Epithelial cell of prostate (primary cell): ENCODE measurements at regions not wholly inside any gene's neighbourhood (a gene's known extent, or its start where the extent isn't known, plus 50 kb on each side); places are given as distances from the start of the nearest gene placed in this dataset.

Experiments
- DNase-seq: peaks from one replicate; pipeline ENCODE4 v3.0.0-alpha.2; 2011; ENCODE audit warnings: low read depth, low spot score
- H3K27ac ChIP-seq: fragments of 450-650 bp; 2 replicates; pipeline ENCODE4 v1.5.1; 2017; ENCODE audit warnings: mild to moderate bottlenecking

DNA sequence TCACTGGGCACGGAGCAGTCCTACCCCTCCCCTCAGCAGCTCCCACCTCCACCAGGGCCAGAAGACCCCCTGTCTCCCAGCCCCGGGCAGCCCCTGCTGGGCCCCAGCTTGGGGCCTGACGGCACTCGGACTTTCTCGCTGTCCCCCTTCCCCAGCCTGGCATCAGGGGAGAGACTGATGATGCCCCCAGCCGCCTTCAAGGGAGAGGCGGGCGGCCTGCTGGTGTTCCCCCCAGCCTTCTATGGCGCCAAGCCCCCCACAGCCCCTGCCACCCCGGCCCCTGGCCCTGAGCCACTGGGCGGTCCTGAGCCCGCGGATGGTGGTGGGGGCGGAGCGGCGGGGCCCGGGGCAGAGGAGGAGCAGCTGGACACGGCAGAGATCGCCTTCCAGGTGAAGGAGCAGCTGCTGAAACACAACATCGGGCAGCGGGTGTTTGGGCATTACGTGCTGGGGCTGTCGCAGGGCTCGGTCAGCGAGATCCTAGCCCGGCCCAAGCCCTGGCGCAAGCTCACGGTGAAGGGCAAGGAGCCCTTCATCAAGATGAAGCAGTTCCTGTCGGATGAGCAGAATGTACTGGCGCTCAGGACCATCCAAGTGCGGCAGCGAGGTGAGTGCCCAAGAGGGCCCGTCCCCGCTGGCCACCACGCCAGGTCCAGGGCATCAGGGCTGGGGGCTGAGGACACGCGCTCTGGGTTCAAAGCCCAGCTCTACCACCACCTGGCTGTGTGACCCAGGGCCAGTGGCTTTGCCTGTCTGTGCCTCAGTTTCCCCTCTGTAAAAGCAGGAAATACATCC, 58.6 kb downstream of the PHETA1 start:
- no peak overlapping the region for H3K27ac ChIP-seq
- no peak for DNase-seq

DNA sequence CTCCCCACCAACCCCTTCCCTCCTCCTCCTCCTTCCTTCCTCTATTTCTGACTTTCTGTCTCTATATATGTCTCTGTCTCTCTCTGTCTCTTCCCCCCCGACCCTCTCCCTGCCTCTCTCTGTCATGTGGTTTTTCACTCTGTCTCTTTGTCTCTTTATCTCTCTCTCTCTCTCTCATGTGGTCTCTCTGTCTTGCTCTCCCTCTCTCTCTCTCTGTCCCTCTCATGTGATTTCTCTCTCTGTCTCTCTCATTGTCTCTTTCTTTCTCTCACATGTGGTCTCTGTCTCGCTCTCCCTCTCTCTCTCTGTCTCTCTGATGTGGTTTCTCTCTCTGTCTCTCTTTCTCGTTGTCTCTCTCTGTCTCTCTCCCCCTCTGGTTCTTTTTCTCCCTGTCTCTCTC, 59.3 kb downstream of the PHETA1 start:
- DNase-seq, result no peak
- H3K27ac ChIP-seq, result no peak overlapping the region

DNA sequence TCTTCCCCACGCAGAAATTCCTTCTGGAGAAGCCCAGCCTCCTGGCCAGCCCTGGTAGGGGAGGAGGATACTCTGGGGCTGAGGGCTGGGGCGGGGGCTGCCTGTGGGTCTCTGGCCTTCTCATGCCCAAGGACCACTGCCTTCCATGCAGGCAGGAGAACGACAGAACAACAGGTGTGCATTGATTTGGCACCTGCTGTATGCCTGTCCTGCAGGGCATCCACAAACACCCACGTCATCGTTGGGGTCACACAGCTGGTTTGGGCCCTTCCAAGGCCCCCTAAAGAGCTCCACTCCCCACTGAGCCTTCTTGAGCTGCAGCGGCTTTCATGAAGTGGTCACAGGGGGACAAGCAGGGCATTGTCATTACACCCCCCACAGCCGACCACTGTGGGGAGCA, 60.4 kb downstream of the PHETA1 start:
- no peak overlapping the region for H3K27ac ChIP-seq
- DNase-seq, result no peak

GRCh38 chr12:111304642-111305071, 64.2 kb downstream of the PHETA1 start:
- no peak for DNase-seq
- H3K27ac ChIP-seq, result no peak overlapping the region

DNA sequence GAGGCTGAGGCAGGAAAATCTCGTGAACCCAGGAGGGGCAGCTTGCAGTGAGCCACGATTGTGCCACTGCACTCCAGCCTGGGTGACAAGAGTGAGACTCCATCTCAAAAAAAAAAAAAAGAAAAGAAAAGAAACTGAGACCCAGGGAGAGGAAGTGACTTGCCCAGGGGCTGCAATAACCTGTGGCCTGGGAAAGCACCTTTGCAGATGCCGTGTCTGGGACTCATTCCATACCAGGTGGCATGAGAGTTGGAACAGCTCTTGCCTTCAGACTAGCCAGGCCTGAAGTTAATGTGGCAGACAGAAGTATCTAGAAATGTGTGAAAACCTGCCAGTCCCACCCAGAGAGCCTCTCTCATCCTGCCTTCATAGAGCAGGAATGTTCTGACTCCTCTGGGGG, 65.4 kb downstream of the PHETA1 start:
- no peak for DNase-seq
- H3K27ac ChIP-seq, result no peak overlapping the region

DNA sequence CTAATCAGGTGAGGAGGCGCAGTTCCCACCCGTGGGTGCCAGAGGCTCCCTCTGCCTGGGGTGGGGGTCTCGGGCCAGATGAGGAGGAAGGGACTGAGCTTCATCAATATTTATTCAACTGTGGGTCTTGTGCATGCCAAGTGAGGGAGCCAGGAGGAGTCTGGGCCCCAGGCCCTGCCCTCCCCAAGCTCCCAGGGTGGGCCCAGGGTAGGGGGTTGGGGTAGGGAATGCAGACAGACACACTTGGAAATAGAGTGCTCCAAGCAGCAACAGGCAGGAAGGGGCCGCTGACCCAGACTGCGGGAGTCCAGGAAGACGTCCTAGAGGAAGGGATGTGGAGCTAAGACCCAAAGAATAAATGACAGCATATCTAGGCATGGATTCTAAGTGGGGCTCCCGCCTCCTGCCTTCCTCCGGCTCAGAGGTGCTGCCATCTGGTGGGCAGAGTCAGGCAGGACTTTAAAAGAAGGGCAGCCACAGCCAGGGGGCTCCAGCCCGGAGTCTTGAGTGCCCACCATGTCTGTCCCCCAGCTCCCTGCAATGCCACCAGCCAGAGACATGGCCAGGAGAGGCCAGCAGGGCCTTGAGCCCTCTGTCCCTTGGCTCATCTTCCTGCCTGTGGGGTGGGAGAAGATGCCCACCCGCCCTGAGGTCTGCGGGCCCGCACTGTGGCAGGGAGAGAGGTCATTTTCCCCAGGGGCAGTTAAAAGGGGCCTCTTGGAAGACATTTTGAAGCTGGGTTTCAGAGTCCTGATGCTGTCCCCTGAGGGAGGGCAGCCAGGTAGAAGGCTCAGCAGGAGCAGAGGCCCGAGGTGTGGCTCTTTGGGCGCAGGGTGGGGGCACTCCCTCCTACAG, 70.1 kb downstream of the PHETA1 start:
- no peak for DNase-seq
- H3K27ac ChIP-seq, result no peak overlapping the region

DNA sequence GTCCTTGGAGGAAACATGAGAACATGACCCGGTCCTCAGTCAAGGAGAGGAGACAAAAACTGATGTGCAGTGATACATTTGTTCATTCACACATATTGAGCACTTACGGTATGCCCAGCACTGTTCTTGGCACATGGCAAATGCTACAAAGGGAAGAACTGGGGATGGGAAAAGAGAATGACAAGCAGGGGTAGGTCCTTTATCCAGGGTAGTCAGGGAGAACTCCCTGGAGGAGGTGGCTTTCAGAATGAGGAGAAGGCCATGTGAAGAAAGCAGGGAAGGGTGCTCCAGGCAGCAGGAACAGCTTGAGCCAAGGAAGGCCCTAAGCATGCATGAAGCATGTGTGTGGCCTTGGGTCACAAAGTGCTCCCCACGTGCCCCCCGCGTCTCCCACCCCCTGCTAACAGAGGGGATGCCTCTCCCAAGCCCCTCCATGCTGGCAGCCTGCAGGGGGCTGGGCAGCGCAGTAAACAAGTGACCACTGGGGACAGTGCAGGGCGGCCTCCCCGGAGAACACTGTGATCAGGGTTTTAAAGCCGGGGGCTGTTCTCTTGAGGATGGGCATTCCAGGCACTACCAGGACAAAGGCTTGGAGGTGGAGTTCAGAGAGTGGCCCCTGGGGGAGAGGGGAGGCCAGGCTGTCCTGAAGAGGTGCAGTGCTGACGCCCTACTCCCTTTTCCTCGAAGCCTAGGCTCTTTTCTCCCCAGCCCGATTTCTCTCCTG, 71.0 kb downstream of the PHETA1 start:
- DNase-seq, result no peak
- H3K27ac ChIP-seq, result no peak overlapping the region

DNA sequence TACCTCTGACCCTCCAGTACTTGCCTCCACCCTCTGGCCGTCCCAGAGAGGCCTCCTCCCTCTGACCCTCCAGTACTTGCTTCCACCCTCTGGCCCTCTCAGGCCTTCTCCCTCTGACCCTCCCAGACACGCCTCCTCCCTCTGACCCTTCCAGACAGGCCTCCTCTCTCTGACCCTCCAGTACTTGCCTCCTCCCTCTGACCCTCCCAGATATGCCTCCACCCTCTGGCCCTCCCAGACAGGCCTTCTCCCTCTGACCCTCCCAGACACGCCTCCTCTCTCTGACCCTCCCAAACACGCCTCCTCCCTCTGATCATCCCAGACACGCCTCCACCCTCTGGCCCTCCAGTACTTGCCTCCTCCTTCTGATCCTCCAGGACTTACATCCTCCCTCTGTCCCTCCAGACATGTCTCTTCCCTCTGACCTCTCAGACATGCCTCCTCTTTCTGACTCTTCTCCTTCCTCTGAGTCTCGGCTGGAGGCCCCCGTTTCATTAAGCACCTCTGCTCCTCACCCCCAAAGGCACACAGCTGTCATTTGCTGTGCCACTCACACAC, 71.9 kb downstream of the PHETA1 start:
- H3K27ac ChIP-seq, result no peak overlapping the region
- no peak for DNase-seq

- no peak overlapping the region for H3K27ac ChIP-seq
- DNase-seq, result no peak
Measured at GRCh38 chr12:111295176-111295575, 73.7 kb downstream of the PHETA1 start.

DNA sequence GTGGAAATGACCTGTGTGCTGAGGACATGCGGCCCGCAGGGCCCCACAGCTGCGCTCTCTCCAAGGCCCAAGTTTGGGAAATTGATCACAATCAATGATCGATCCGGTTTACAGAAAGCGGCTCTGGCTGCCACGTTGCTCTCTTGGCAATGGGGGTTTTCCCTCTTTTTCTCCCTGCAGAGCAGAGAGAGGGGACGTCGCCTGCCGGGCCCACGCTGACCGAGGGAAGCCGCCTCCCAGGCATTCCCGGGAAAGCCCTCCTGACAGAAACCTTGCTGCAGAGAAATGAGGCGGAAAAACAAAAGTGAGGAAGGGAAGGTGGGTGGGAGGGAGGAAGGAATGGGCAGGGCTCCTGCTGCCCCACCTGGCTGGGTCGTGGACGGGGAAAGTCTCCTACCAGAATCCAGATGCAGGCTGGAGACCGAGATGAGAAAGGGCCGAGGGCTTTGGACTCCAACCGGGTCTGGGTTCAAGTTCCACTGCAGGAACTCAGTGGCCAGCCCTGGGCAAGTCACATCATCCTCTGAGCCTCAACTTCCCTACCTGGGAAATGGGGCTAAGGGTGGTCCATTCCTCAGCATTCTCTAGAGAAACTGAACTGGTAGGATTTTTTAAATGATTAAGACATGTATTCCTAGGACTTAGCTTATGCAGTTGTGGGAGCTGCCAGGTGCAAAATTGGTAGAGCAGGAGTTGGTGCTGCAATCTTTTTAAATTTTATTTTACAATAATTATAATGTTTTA, 75.5 kb downstream of the PHETA1 start:
- DNase-seq, result no peak
- no peak overlapping the region for H3K27ac ChIP-seq

GRCh38 chr12:111291357-111291756, 77.5 kb downstream of the PHETA1 start:
- H3K27ac ChIP-seq, result no peak overlapping the region
- no peak for DNase-seq

DNA sequence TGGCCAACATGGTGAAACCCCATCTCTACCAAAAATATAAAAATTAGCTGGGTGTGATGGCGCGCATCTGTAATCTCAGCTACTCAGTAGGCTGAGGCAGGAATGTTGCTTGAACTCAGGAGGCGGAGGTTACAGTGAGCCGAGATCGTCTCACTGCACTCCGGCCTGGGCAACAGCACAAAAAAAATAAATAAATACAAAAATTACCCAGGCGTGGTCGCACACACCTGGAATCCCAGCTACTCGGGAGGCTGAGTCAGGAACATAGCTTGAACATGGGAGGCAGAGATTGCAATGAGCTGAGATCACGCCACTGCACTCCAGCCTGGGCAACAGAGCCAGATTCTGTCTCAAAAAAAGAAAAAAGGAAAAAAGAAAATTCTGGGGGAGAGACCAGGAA, 80.1 kb downstream of the PHETA1 start:
- DNase-seq, result no peak
- H3K27ac ChIP-seq, result no peak overlapping the region

DNA sequence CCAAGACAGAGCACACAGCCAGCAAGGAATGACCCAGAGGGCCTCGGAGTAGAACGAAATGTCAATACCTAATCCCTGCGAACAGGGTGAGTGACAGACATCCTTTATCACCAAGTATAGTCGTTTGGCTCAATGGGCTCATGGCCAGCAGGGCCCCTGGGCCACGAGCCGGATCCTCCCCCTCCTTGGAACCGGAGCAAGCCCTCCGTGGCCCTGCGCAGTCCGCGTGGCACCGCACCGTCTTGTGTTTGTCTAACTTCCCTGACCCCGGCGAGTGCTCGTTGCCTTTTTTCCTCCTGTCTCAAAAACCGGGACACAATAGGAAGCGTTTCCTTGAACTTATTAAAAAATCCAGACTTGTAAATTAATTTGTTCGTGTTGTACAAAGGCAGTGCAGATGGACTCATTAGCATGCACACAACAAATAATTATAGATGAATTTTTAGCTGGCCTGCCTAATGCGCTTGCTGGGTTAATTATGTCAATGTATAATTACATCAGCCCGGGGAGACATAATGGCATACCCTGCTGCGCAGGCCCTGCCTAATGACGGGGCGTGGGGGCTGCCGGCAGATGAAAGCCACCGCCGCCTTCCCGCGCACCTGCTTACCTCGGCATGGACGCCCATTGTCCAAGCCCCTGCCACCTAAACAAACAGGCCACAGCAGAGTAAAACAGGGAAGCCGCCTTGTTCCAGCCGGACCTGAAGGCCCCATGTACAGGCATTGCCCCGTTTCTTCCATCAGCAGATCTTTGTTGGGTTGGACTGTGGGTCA, 81.6 kb downstream of the PHETA1 start:
- no peak for DNase-seq

GRCh38 chr12:111285200-111285599, 83.7 kb downstream of the PHETA1 start:
- H3K27ac ChIP-seq, result no peak overlapping the region
- no peak for DNase-seq

More for the DNA sequence above, 81.6 kb downstream of the PHETA1 start:
- no peak overlapping the region for H3K27ac ChIP-seq

DNA sequence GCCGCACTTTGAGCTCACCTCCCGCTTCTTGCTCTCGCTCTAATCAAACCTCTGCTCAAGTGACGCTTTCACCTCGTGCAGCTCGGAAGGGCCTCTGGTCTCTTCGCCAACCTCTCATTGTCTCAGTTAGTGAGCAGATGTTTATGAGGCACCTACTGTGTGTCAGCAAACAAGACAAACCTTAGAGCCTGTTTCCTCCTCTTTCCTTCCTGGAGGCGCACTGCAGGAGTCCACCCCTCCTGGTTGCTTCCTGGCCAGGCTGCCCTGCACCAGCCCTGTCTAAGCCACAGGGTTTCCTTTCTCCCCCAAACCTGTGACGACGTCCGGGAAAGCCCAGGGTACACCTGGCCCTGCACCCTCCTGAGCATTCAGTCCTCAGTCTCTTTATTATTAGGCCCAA, 84.2 kb downstream of the PHETA1 start:
- no peak for DNase-seq
- H3K27ac ChIP-seq, result no peak overlapping the region

DNA sequence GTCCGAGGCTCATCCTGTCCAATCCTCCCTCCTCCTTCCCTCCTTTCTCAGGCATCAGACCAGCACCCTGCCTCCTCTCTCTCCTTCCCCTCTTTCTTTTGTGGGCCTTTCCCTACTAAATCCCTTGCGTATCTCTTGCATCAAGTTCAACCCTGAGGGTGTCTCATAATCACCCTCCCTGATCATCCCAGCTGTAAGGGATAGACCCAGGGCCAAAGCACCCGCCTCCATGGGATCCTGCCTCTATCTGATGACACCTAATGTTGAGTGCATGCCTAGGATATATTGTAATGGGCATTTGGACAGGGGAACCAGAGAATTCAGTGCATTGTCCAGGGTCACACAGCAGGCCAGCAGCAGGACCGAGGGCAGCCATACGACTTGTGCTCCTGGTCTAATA, 84.9 kb downstream of the PHETA1 start:
- H3K27ac ChIP-seq, result no peak overlapping the region
- no peak for DNase-seq

DNA sequence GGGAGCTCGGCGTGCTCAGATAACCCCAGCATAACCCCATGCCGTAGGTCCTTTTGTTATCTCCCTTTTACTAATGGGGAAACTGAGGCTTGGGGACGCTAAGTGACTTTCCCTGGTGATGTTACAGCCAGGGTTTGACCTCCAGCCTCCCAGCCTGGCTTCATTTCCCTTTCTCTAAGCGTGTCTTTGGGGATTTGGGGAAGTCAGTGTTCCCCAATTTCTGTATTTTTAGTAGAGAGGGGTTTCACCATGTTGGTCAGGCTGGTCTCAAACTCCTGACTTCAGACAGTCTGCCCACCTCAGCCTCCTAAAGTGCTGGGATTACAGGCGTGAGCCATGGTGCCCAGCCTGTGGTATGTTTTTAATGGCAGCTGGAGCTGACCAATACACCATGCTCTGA, 85.4 kb downstream of the PHETA1 start:
- no peak for DNase-seq
- H3K27ac ChIP-seq, result no peak overlapping the region

DNA sequence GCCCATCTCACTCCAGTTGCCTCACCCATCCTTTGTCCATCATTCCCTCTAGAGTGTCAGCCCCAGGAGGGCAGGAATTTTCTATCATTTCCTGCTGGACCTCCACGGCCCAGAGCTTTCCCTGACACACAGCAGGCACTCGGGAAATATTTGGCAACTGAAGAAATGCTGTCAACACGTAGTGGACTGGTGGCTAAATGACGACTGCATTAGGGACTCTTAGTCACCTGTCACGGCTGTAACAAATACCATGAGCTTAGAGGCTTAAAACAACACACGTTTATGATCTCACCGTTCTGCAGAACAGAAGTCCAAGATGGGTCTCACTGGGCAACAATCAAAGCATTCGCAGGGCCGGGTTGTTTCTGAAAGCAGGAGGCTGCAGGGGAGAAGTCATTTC, 91.3 kb downstream of the PHETA1 start:
- no peak for DNase-seq

GRCh38 chr12:111276146-111276545, 92.7 kb downstream of the PHETA1 start:
- H3K27ac ChIP-seq, result no peak overlapping the region
- no peak for DNase-seq

More for the DNA sequence above, 91.3 kb downstream of the PHETA1 start:
- no peak overlapping the region for H3K27ac ChIP-seq
